GM12865 (cell line): ENCODE measurements at regions not wholly inside any gene's neighbourhood (a gene's known extent, or its start where the extent isn't known, plus 50 kb on each side); places are given as distances from the start of the nearest gene placed in this dataset.

Experiments
- DNase-seq: peaks from one replicate; pipeline ENCODE4 v3.0.0; 2010; ENCODE audit warnings: low read depth
- H3K4me3 ChIP-seq: 2 replicates; pipeline ENCODE4 v1.5.1; 2011; ENCODE audit warnings: mild to moderate bottlenecking, low read depth, low read length, control low read depth
- TF ChIP-seq, protein P1 (sequence below): IDR thresholded peaks from 2 replicates; pipeline ENCODE4 v1.5.1; 2011; ENCODE audit warnings: low read length, control low read depth, low read depth, inconsistent platforms; ENCODE audit not compliant: insufficient read depth; ENCODE audit errors: missing control alignments

- no peak overlapping the region for H3K4me3 ChIP-seq
- no peak for DNase-seq
- TF ChIP-seq, protein P1, sequence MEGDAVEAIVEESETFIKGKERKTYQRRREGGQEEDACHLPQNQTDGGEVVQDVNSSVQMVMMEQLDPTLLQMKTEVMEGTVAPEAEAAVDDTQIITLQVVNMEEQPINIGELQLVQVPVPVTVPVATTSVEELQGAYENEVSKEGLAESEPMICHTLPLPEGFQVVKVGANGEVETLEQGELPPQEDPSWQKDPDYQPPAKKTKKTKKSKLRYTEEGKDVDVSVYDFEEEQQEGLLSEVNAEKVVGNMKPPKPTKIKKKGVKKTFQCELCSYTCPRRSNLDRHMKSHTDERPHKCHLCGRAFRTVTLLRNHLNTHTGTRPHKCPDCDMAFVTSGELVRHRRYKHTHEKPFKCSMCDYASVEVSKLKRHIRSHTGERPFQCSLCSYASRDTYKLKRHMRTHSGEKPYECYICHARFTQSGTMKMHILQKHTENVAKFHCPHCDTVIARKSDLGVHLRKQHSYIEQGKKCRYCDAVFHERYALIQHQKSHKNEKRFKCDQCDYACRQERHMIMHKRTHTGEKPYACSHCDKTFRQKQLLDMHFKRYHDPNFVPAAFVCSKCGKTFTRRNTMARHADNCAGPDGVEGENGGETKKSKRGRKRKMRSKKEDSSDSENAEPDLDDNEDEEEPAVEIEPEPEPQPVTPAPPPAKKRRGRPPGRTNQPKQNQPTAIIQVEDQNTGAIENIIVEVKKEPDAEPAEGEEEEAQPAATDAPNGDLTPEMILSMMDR, result no peak
Observed at GRCh38 chr9:75445144-75445543, 356.8 kb downstream of the OSTF1 start.

DNA sequence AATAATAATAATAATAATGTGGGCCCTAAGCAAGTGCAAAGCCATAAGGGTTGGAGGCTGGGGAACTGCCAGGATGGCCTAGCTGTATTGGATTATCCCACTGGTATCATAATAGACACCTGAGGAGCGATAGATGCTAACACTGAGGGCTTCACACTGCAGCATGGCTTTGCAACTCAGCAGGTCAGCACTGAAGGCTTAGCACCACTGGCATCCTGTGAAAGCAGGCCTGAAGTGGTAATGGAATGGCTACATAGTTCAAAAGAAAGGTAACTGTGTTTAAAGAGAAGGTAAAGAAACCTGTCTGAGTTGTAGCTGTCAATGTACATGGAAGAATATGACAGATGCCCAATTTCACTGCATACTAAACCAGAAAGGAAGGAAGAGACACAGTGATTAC lies 359.0 kb downstream of the OSTF1 start:
- DNase-seq, result no peak
- no peak overlapping the region for H3K4me3 ChIP-seq
- TF ChIP-seq, protein P1, result no peak

- no peak for DNase-seq
- H3K4me3 ChIP-seq, result no peak overlapping the region
- TF ChIP-seq, protein P1, result no peak
Observed at GRCh38 chr9:75448281-75448680, 360.0 kb downstream of the OSTF1 start.

- TF ChIP-seq, protein P1, result no peak
- DNase-seq, result no peak
- no peak overlapping the region for H3K4me3 ChIP-seq
Observed at GRCh38 chr9:75448955-75449354, 360.6 kb downstream of the OSTF1 start.

DNA sequence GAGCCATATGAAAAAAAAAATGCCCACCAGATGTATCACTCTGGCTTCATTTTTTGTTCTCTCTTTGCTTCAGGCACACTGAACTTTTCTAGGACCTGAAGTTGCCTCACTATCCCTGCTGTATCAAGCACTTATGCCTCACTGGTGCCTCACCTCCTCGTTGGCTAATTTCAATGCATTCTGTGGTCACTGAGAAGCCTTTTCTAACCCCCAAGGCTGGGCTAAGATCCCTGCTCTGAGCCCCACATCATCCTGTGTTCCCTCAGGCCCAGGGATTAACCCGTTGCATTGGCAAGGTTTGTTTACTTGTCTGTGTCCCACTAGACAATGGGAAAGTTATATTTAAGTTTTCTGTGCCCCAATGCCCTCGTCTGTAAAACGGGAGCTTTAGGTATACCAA lies 362.7 kb downstream of the OSTF1 start:
- TF ChIP-seq, protein P1, result no peak
- no peak for DNase-seq

GRCh38 chr9:75451505-75451904 lies 363.2 kb downstream of the OSTF1 start:
- no peak for DNase-seq
- no peak overlapping the region for H3K4me3 ChIP-seq

More for the DNA sequence above, 362.7 kb downstream of the OSTF1 start:
- H3K4me3 ChIP-seq, result no peak overlapping the region

GRCh38 chr9:75452512-75452911 lies 364.2 kb downstream of the OSTF1 start:
- no peak overlapping the region for H3K4me3 ChIP-seq
- TF ChIP-seq, protein P1, result no peak
- no peak for DNase-seq

More at GRCh38 chr9:75451505-75451904, 363.2 kb downstream of the OSTF1 start:
- TF ChIP-seq, protein P1, result no peak
